ENCODE measurements at regions not wholly inside any gene's neighbourhood (a gene's known extent, or its start where the extent isn't known, plus 50 kb on each side); places are given as distances from the start of the nearest gene placed in this dataset.
"Not testable (repeated sequence)": the region's sequence is repeated elsewhere in the genome, so short reads cannot be mapped to it uniquely, and the experiment has no call there.

- H3K9me3 ChIP-seq = no peaks in the 10 kb centered on the region
- no peak for DNase-seq (ENCODE audit: low spot score in 2 of 2)
- no peaks in the 10 kb centered on the region for H3K4me1 ChIP-seq
- H3K27me3 ChIP-seq = no peaks in the 10 kb centered on the region
- no peak overlapping the region for H3K27ac ChIP-seq
- H3K4me3 ChIP-seq = no peak overlapping the region
- no peaks in the 10 kb centered on the region for H3K36me3 ChIP-seq
- TF ChIP-seq CTCF (IDR thresholded peaks at IDR 0.05) = no peak
- intact Hi-C loops (cut with DNase I) = no loop called here
Observed at GRCh38 chr1:245060684-245061374, 94.0 kb upstream of the KIF26B start.

GRCh38 chr1:245059806-245060424 lies 94.9 kb upstream of the KIF26B start:
- Histone ChIP-seq H3K9me3 (no peaks in the 10 kb centered on the region), H3K4me1 (no peaks in the 10 kb centered on the region), H3K27ac (no peak overlapping the region), H3K4me3 (no peak overlapping the region), H3K27me3 (no peaks in the 10 kb centered on the region), H3K36me3 (no peaks in the 10 kb centered on the region)
- TF ChIP-seq CTCF (IDR thresholded peaks at IDR 0.05) = no peak
- DNase-seq (ENCODE audit: low spot score in 2 of 2) = no peak
- intact Hi-C loops (cut with DNase I) = no loop called here

- Histone ChIP-seq H3K9me3 (no peaks in the 10 kb centered on the region), H3K4me3 (no peak overlapping the region), H3K27me3 (no peaks in the 10 kb centered on the region), H3K4me1 (no peaks in the 10 kb centered on the region), H3K36me3 (no peaks in the 10 kb centered on the region), H3K27ac (no peak overlapping the region)
- no peak for TF ChIP-seq CTCF (IDR thresholded peaks at IDR 0.05)
- no peak for DNase-seq (ENCODE audit: low spot score in 2 of 2)
- intact Hi-C loops (cut with DNase I) = no loop called here
Observed at GRCh38 chr1:245058882-245059281, 95.9 kb upstream of the KIF26B start.

DNA sequence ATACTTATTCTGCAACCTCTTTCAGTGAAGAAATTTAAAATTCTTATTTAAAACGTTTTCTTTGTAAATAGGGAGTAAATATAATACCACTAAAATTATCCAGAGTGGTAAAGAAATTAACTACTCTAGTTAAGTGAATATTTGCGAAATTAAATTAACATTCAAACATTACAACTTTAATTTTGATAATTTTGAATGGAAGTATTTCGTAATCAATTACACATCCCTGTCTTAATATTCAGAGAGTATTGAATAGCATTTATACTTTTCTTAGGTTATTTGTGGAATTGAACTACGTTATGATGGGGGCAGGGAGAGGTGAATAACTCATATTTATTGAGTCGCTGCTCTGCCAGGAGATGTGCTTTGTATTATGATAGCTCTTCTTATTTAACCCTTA lies 96.3 kb upstream of the KIF26B start:
- H3K4me1 ChIP-seq = no peaks in the 10 kb centered on the region
- no peaks in the 10 kb centered on the region for H3K36me3 ChIP-seq
- H3K4me3 ChIP-seq = no peak overlapping the region
- H3K27me3 ChIP-seq = no peaks in the 10 kb centered on the region
- H3K27ac ChIP-seq = no peak overlapping the region
- no peak for DNase-seq (ENCODE audit: low spot score in 2 of 2)
- TF ChIP-seq CTCF (IDR thresholded peaks at IDR 0.05) = no peak
- intact Hi-C loops (cut with DNase I) = no loop called here
- H3K9me3 ChIP-seq = no peaks in the 10 kb centered on the region

DNA sequence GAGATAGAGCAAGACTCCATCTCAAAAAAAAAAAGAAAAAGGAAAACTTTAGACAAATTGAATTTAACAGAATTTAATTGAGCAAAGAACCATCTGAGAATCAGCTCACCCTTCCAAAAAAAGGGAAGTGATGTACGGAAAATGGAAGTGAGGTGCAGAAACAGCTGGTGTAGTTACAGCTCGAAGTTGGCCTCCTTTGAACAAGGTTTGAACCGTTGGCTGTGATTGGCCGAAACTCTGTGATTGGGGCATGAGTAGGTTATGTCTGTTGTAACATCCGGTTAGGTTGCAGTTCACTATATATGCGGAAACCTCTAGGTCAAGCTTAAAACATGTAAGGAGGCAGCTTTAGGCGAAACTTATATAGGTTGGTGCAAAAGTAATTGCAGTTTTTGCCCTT lies 97.9 kb upstream of the KIF26B start:
- no peaks in the 10 kb centered on the region for H3K4me1 ChIP-seq
- no peaks in the 10 kb centered on the region for H3K36me3 ChIP-seq
- no peak overlapping the region for H3K4me3 ChIP-seq
- no peak for DNase-seq (ENCODE audit: low spot score in 2 of 2)
- H3K9me3 ChIP-seq = no peaks in the 10 kb centered on the region
- TF ChIP-seq CTCF (IDR thresholded peaks at IDR 0.05) = no peak
- H3K27me3 ChIP-seq = no peaks in the 10 kb centered on the region
- H3K27ac ChIP-seq = no peak overlapping the region
- intact Hi-C loops (cut with DNase I) = no loop called here

- H3K4me3 ChIP-seq; H3K9me3 ChIP-seq; DNase-seq (ENCODE audit: low spot score in 2 of 2); intact Hi-C loops (cut with DNase I); H3K36me3 ChIP-seq; H3K27me3 ChIP-seq; H3K27ac ChIP-seq; H3K4me1 ChIP-seq: not testable (repeated sequence)
Observed at GRCh38 chr1:245056296-245056695, 98.5 kb upstream of the KIF26B start.

Measured in ascending aorta (tissue), 2 donors.